Loucy (cell line): ENCODE measurements at regions not wholly inside any gene's neighbourhood (a gene's known extent, or its start where the extent isn't known, plus 50 kb on each side); places are given as distances from the start of the nearest gene placed in this dataset.

Experiments used
- CTCF ChIP-seq: fragments of 200-600 bp; sonication (generic); conservative IDR thresholded peaks from 2 replicates; pipeline ENCODE4 v1.5.1; 2014; ENCODE audit warnings: mild to moderate bottlenecking, antibody characterized with exemption, low read length
- EZH2phosphoT487 ChIP-seq: fragments of 200-600 bp; IDR thresholded peaks from 2 replicates; pipeline ENCODE4 v1.6.1; 2018; ENCODE audit warnings: antibody characterized with exemption, mild to moderate bottlenecking, moderate library complexity, borderline replicate concordance

- TF ChIP-seq CTCF (no peak), EZH2phosphoT487 (no peak)
These were observed 107.0 kb downstream of the ATXN7L3B start for GRCh38 chr12:74644681-74645080.
